Forelimb muscle (tissue), 1 donor: ENCODE measurements at regions not wholly inside any gene's neighbourhood (a gene's known extent, or its start where the extent isn't known, plus 50 kb on each side); places are given as distances from the start of the nearest gene placed in this dataset.

Experiments
- DNase-seq: peaks from one replicate; pipeline ENCODE4 v3.0.0-alpha.2; 2013; ENCODE audit warnings: low read depth

GRCh38 chr5:125004009-125004408, 257.6 kb upstream of the ZNF608 start:
- no peak for DNase-seq

- no peak for DNase-seq
Observed at GRCh38 chr5:125005266-125005665, 258.8 kb upstream of the ZNF608 start.

GRCh38 chr5:125006011-125006685, 259.7 kb upstream of the ZNF608 start:
- DNase-seq = no peak

GRCh38 chr5:125010356-125010755, 263.9 kb upstream of the ZNF608 start:
- no peak for DNase-seq

GRCh38 chr5:125011014-125011413, 264.6 kb upstream of the ZNF608 start:
- DNase-seq = no peak

- DNase-seq = no peak
Observed at GRCh38 chr5:125011419-125011818, 265.0 kb upstream of the ZNF608 start.

- no peak for DNase-seq
Observed at GRCh38 chr5:125011947-125012346, 265.5 kb upstream of the ZNF608 start.

GRCh38 chr5:125012727-125013451, 266.4 kb upstream of the ZNF608 start:
- DNase-seq = no peak

GRCh38 chr5:125014202-125014601, 267.8 kb upstream of the ZNF608 start:
- DNase-seq = no peak

GRCh38 chr5:125017796-125018195, 271.4 kb upstream of the ZNF608 start:
- DNase-seq = no peak

GRCh38 chr5:125023673-125024072, 277.2 kb upstream of the ZNF608 start:
- DNase-seq = no peak

- DNase-seq = no peak
Observed at GRCh38 chr5:125026867-125027731, 280.7 kb upstream of the ZNF608 start.

GRCh38 chr5:125032286-125032685, 285.8 kb upstream of the ZNF608 start:
- no peak for DNase-seq

- DNase-seq = no peak
Observed at GRCh38 chr5:125033602-125034001, 287.2 kb upstream of the ZNF608 start.

- no peak for DNase-seq
Observed at GRCh38 chr5:125034331-125034730, 287.9 kb upstream of the ZNF608 start.

- DNase-seq = no peak
Observed at GRCh38 chr5:125036494-125036893, 290.1 kb upstream of the ZNF608 start.

- no peak for DNase-seq
Observed at GRCh38 chr5:125037020-125037419, 290.6 kb upstream of the ZNF608 start.

- DNase-seq = no peak
Observed at GRCh38 chr5:125037530-125037929, 291.1 kb upstream of the ZNF608 start.

- no peak for DNase-seq
Observed at GRCh38 chr5:125038477-125038876, 292.0 kb upstream of the ZNF608 start.

GRCh38 chr5:125041798-125042197, 295.4 kb upstream of the ZNF608 start:
- no peak for DNase-seq

- no peak for DNase-seq
Observed at GRCh38 chr5:125042261-125042890, 295.9 kb upstream of the ZNF608 start.

GRCh38 chr5:125043781-125044391, 297.4 kb upstream of the ZNF608 start:
- DNase-seq = no peak
